ENCODE measurements at regions not wholly inside any gene's neighbourhood (a gene's known extent, or its start where the extent isn't known, plus 50 kb on each side); places are given as distances from the start of the nearest gene placed in this dataset.

DNA sequence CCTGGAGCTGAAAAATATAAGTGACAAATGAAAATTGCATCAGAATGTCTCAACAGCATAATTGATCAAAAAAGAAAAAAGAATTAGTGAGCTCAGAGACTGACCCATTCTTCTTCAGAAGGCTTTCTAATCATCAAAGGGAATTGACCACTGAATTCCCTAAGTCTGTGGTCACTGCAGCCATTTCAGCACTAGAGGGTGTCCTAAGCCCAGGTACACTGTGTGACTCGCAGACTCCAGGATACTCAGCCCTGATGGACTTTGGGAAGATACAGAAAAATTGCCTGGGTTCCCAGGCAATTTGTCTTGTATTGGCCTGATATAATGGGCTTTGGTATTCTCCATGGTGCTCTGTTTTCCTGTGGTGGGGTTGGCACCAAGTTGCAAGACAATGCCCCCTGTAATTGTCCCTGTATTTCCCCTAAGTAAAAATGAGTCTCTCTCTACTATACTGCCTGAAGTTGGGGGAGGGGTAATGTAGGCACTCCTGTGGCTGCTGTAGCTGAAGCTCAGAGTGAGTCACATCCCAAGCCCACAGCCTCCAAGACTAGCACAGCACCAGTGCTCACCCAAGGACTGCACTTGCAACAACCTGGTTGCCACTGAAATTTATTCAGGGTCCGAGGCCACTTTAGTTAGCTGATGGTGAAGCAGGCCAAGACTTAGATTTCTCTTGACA is 256.0 kb upstream of the STAC start:
- H3K36me3 Mint-ChIP-seq (ENCODE audit: low read depth), result no peaks in the 10 kb centered on the region

DNA sequence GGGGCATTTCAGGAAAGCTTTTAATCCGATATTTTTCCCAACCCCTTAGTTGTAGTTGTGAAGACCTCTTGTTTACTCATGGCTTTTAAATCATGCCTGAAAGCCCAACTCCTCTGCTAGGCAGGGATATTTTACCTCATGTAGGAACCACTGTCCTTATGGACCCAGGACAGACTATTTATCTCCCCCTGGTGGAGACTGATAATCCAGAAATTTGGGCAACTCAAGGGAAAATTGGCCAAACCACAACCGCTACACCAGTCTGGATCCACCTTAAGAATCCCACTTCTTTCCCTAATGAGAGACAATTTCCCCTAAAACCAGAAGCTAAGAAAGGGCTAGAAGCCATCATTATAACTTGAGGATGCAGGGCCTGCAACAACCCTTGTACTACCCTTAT is 248.1 kb upstream of the STAC start:
- DNase-seq, result no peak
- TF ChIP-seq, protein P1, sequence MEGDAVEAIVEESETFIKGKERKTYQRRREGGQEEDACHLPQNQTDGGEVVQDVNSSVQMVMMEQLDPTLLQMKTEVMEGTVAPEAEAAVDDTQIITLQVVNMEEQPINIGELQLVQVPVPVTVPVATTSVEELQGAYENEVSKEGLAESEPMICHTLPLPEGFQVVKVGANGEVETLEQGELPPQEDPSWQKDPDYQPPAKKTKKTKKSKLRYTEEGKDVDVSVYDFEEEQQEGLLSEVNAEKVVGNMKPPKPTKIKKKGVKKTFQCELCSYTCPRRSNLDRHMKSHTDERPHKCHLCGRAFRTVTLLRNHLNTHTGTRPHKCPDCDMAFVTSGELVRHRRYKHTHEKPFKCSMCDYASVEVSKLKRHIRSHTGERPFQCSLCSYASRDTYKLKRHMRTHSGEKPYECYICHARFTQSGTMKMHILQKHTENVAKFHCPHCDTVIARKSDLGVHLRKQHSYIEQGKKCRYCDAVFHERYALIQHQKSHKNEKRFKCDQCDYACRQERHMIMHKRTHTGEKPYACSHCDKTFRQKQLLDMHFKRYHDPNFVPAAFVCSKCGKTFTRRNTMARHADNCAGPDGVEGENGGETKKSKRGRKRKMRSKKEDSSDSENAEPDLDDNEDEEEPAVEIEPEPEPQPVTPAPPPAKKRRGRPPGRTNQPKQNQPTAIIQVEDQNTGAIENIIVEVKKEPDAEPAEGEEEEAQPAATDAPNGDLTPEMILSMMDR (conservative IDR thresholded peaks at IDR 0.05), result peak; percentile 65
- 94% methylated on average over 2 of the region's 2 CpGs; no CpG with 5 or more reads in 1 of the 2 experiments for WGBS, 2 experiments (ENCODE audit: insufficient coverage in 1 of 2, insufficient read length in 1 of 2)
- Histone ChIP-seq H3K4me3 (ENCODE audit: low read length) (no peak overlapping the region), H3K36me3 (ENCODE audit: control insufficient read depth, insufficient read depth, low read length) (no peaks in the 10 kb centered on the region), H3K9ac (ENCODE audit: extremely low read depth, low read length, poor library complexity, severe bottlenecking) (no peak overlapping the region), H3K4me1 (ENCODE audit: control insufficient read depth, insufficient read depth, low read length) (peaks cover 4% of the 10 kb centered on the region), H3K27me3 (ENCODE audit: control insufficient read depth, insufficient read depth, low read length, poor library complexity, severe bottlenecking) (no peaks in the 10 kb centered on the region), H3K27ac (ENCODE audit: low read depth, low read length) (no peak overlapping the region), H3K9me3 (ENCODE audit: control insufficient read depth, low read length) (peaks cover 5% of the 10 kb centered on the region)
- Mint-ChIP-seq H3K4me3 (no peak overlapping the region), H3K36me3 (ENCODE audit: low read depth) (no peaks in the 10 kb centered on the region), H3K9me3 (peaks cover 2% of the 10 kb centered on the region), H3K27me3 (ENCODE audit: insufficient read depth) (no peaks in the 10 kb centered on the region), H3K4me1 (peaks cover 7% of the 10 kb centered on the region), H3K27ac (no peak overlapping the region)

More for the DNA sequence above, 256.0 kb upstream of the STAC start:
- Mint-ChIP-seq H3K4me3 (no peak overlapping the region), H3K4me1 (peaks cover 5% of the 10 kb centered on the region), H3K27me3 (ENCODE audit: insufficient read depth) (no peaks in the 10 kb centered on the region), H3K9me3 (no peaks in the 10 kb centered on the region), H3K27ac (no peak overlapping the region)
- H3K9ac ChIP-seq (ENCODE audit: extremely low read depth, low read length, poor library complexity, severe bottlenecking), result no peak overlapping the region
- no peak overlapping the region for H3K27ac ChIP-seq (ENCODE audit: low read depth, low read length)
- TF ChIP-seq, protein P1 (conservative IDR thresholded peaks at IDR 0.05), result peak; percentile 92
- no peak overlapping the region for H3K4me3 ChIP-seq (ENCODE audit: low read length)
- peak; percentile 90 for DNase-seq
- H3K36me3 ChIP-seq (ENCODE audit: control insufficient read depth, insufficient read depth, low read length), result no peaks in the 10 kb centered on the region
- H3K9me3 ChIP-seq (ENCODE audit: control insufficient read depth, low read length), result no peaks in the 10 kb centered on the region
- no peaks in the 10 kb centered on the region for H3K27me3 ChIP-seq (ENCODE audit: control insufficient read depth, insufficient read depth, low read length, poor library complexity, severe bottlenecking)
- peaks cover 2% of the 10 kb centered on the region for H3K4me1 ChIP-seq (ENCODE audit: control insufficient read depth, insufficient read depth, low read length)
- 33 to 45% methylated on average over 2 of the region's 2 CpGs for WGBS, 2 experiments (ENCODE audit: insufficient coverage in 1 of 2, insufficient read length in 1 of 2)

DNA sequence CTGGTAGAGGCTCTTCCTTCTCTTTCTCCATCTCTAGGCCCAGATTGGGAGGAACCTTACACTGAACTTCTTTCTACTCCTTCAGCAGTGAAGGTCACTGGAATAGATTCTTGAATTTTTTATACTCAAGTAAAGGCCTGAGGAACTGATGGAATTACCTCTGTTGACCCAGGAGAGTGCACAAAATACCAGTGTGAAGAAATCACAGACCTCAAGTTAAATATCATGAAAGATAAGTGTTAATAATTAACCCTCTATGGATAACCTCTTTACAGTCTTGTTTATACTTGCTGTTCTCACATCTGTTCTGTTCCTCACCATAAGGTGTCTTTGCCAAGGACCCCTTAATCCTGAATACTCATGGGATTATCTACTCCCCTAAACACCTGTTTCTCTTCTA is 244.4 kb upstream of the STAC start:
- H3K9me3 ChIP-seq (ENCODE audit: control insufficient read depth, low read length), result no peaks in the 10 kb centered on the region
- H3K4me1 ChIP-seq (ENCODE audit: control insufficient read depth, insufficient read depth, low read length), result peaks cover 4% of the 10 kb centered on the region
- Mint-ChIP-seq H3K9me3 (no peaks in the 10 kb centered on the region), H3K27me3 (ENCODE audit: insufficient read depth) (no peaks in the 10 kb centered on the region), H3K4me3 (no peak overlapping the region), H3K4me1 (peaks cover 7% of the 10 kb centered on the region), H3K36me3 (ENCODE audit: low read depth) (no peaks in the 10 kb centered on the region), H3K27ac (no peak overlapping the region)
- no peak overlapping the region for H3K27ac ChIP-seq (ENCODE audit: low read depth, low read length)
- H3K4me3 ChIP-seq (ENCODE audit: low read length), result no peak overlapping the region
- DNase-seq, result no peak
- TF ChIP-seq, protein P1 (conservative IDR thresholded peaks at IDR 0.05), result no peak
- H3K9ac ChIP-seq (ENCODE audit: extremely low read depth, low read length, poor library complexity, severe bottlenecking), result no peak overlapping the region
- H3K36me3 ChIP-seq (ENCODE audit: control insufficient read depth, insufficient read depth, low read length), result no peaks in the 10 kb centered on the region
- H3K27me3 ChIP-seq (ENCODE audit: control insufficient read depth, insufficient read depth, low read length, poor library complexity, severe bottlenecking), result no peaks in the 10 kb centered on the region
